ENCODE measurements at regions not wholly inside any gene's neighbourhood (a gene's known extent, or its start where the extent isn't known, plus 50 kb on each side); places are given as distances from the start of the nearest gene placed in this dataset.

DNA sequence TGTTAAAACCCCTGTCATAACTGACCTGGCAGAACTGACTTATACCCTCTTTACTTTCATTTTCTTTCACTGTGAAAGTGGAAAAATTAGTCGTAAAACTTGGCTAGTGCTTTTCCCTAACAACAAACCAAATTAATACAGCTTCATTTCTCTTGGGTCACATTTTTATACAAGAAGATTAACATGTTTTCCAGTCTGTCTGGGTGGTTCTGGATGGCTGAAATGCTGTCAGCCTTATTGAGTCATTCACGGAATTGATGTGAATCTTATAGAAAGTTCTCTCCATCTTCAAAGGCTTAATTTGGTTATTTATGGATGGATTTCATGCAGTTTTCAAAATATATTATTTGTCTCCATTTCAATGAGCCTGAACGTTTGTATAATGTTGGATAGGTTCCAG lies 440.0 kb downstream of the KCTD12 start:
- no peak for TF ChIP-seq POLR2AphosphoS5 (IDR thresholded peaks at IDR 0.05; ENCODE audit: insufficient read depth, low read depth, low read length)
- TF ChIP-seq, protein P1, sequence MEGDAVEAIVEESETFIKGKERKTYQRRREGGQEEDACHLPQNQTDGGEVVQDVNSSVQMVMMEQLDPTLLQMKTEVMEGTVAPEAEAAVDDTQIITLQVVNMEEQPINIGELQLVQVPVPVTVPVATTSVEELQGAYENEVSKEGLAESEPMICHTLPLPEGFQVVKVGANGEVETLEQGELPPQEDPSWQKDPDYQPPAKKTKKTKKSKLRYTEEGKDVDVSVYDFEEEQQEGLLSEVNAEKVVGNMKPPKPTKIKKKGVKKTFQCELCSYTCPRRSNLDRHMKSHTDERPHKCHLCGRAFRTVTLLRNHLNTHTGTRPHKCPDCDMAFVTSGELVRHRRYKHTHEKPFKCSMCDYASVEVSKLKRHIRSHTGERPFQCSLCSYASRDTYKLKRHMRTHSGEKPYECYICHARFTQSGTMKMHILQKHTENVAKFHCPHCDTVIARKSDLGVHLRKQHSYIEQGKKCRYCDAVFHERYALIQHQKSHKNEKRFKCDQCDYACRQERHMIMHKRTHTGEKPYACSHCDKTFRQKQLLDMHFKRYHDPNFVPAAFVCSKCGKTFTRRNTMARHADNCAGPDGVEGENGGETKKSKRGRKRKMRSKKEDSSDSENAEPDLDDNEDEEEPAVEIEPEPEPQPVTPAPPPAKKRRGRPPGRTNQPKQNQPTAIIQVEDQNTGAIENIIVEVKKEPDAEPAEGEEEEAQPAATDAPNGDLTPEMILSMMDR (IDR thresholded peaks at IDR 0.05; ENCODE audit: extremely low read depth in 1 of 2, insufficient read depth in 1 of 2, low read depth in 1 of 2, low read length in 2 of 2) = no peak
- TF ChIP-seq, protein P2, sequence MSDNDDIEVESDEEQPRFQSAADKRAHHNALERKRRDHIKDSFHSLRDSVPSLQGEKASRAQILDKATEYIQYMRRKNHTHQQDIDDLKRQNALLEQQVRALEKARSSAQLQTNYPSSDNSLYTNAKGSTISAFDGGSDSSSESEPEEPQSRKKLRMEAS (IDR thresholded peaks at IDR 0.05; ENCODE audit: insufficient read depth, insufficient read length) = no peak
- TF ChIP-seq POLR2A (IDR thresholded peaks at IDR 0.05; ENCODE audit: low read depth, low read length) = no peak
- TF ChIP-seq JUN (IDR thresholded peaks at IDR 0.05; ENCODE audit: borderline replicate concordance, insufficient read depth, insufficient read length, low read depth) = no peak
- no peak for TF ChIP-seq EZH2 (IDR thresholded peaks at IDR 0.05; ENCODE audit: borderline replicate concordance, low read depth, low read length, severe bottlenecking)
- TF ChIP-seq GATA2 (IDR thresholded peaks at IDR 0.05; ENCODE audit: insufficient read depth, insufficient read length, low read depth, low read length) = no peak
- no peak for TF ChIP-seq MYC (IDR thresholded peaks at IDR 0.05; ENCODE audit: low read depth, low read length)

All from endothelial cell of umbilical vein (primary cell).